ENCODE measurements at regions not wholly inside any gene's neighbourhood (a gene's known extent, or its start where the extent isn't known, plus 50 kb on each side); places are given as distances from the start of the nearest gene placed in this dataset.

- no peaks in the 10 kb centered on the region for H3K36me3 ChIP-seq (ENCODE audit: control insufficient read depth in 1 of 2, insufficient read depth in 2 of 2, low read length in 2 of 2)
- no peaks in the 10 kb centered on the region for H3K79me1 ChIP-seq (ENCODE audit: low read length)
- no peak overlapping the region for H3K4ac ChIP-seq (ENCODE audit: low read depth, low read length)
- no peak overlapping the region for H4K91ac ChIP-seq (ENCODE audit: low read depth, low read length)
- H3K4me1 ChIP-seq (ENCODE audit: control insufficient read depth in 1 of 2, insufficient read depth in 2 of 2, low read length in 2 of 2): no peaks in the 10 kb centered on the region
- H3K27me3 ChIP-seq (ENCODE audit: insufficient read depth, low read length): no peaks in the 10 kb centered on the region
- no peak overlapping the region for H2AK5ac ChIP-seq (ENCODE audit: low read length)
- no peak overlapping the region for H3K14ac ChIP-seq (ENCODE audit: low read length)
- H3K27ac ChIP-seq (ENCODE audit: low read depth, low read length): no peak overlapping the region
- H2BK12ac ChIP-seq (ENCODE audit: low read length): no peak overlapping the region
- H3K18ac ChIP-seq (ENCODE audit: low read length): no peak overlapping the region
- H4K8ac ChIP-seq (ENCODE audit: low read depth, low read length): no peak overlapping the region
- no peaks in the 10 kb centered on the region for H3K9me3 ChIP-seq (ENCODE audit: insufficient read depth, low read depth, low read length)
- no peak overlapping the region for H3K9ac ChIP-seq (ENCODE audit: low read length)
- no peak overlapping the region for H2AFZ ChIP-seq (ENCODE audit: insufficient read depth, low read length, poor library complexity)
- no peaks in the 10 kb centered on the region for H3K79me2 ChIP-seq (ENCODE audit: control insufficient read depth, insufficient read depth, low read length, poor library complexity)
- H3K4me2 ChIP-seq (ENCODE audit: low read length): no peak overlapping the region
- H3K4me3 ChIP-seq (ENCODE audit: low read depth, low read length): no peak overlapping the region
- DNase-seq: no peak
- H2BK120ac ChIP-seq (ENCODE audit: insufficient read depth, low read length, poor library complexity): no peak overlapping the region
- no CpG with 5 or more reads among the region's 4 CpGs for WGBS (ENCODE audit: extremely low coverage, insufficient coverage, insufficient read length)
- H3K23ac ChIP-seq (ENCODE audit: low read length): no peak overlapping the region
- H4K12ac ChIP-seq (ENCODE audit: low read depth, low read length): no peak overlapping the region
- H2BK5ac ChIP-seq (ENCODE audit: low read depth, low read length, poor library complexity): no peak overlapping the region
Measured at GRCh38 chr4:18463987-18464559, 442.5 kb upstream of the LCORL start.

- no peak overlapping the region for H3K9ac ChIP-seq (ENCODE audit: low read length)
- no peak overlapping the region for H2AK5ac ChIP-seq (ENCODE audit: low read length)
- H3K27me3 ChIP-seq (ENCODE audit: insufficient read depth, low read length): no peaks in the 10 kb centered on the region
- H3K4me2 ChIP-seq (ENCODE audit: low read length): no peak overlapping the region
- H3K14ac ChIP-seq (ENCODE audit: low read length): no peak overlapping the region
- no peak overlapping the region for H4K8ac ChIP-seq (ENCODE audit: low read depth, low read length)
- H2BK5ac ChIP-seq (ENCODE audit: low read depth, low read length, poor library complexity): no peak overlapping the region
- H4K12ac ChIP-seq (ENCODE audit: low read depth, low read length): no peak overlapping the region
- no peak overlapping the region for H2AFZ ChIP-seq (ENCODE audit: insufficient read depth, low read length, poor library complexity)
- H3K79me2 ChIP-seq (ENCODE audit: control insufficient read depth, insufficient read depth, low read length, poor library complexity): no peaks in the 10 kb centered on the region
- no peak overlapping the region for H3K18ac ChIP-seq (ENCODE audit: low read length)
- no peak overlapping the region for H4K91ac ChIP-seq (ENCODE audit: low read depth, low read length)
- no peaks in the 10 kb centered on the region for H3K79me1 ChIP-seq (ENCODE audit: low read length)
- no peak for DNase-seq
- no peaks in the 10 kb centered on the region for H3K9me3 ChIP-seq (ENCODE audit: insufficient read depth, low read depth, low read length)
- no peak overlapping the region for H3K4ac ChIP-seq (ENCODE audit: low read depth, low read length)
- no peak overlapping the region for H3K27ac ChIP-seq (ENCODE audit: low read depth, low read length)
- H2BK12ac ChIP-seq (ENCODE audit: low read length): no peak overlapping the region
- H3K23ac ChIP-seq (ENCODE audit: low read length): no peak overlapping the region
- WGBS (ENCODE audit: extremely low coverage, insufficient coverage, insufficient read length): no CpG with 5 or more reads among the region's 3 CpGs
- H3K4me3 ChIP-seq (ENCODE audit: low read depth, low read length): no peak overlapping the region
- H2BK120ac ChIP-seq (ENCODE audit: insufficient read depth, low read length, poor library complexity): no peak overlapping the region
- H3K36me3 ChIP-seq (ENCODE audit: control insufficient read depth in 1 of 2, insufficient read depth in 2 of 2, low read length in 2 of 2): no peaks in the 10 kb centered on the region
- no peaks in the 10 kb centered on the region for H3K4me1 ChIP-seq (ENCODE audit: control insufficient read depth in 1 of 2, insufficient read depth in 2 of 2, low read length in 2 of 2)
Measured at GRCh38 chr4:18458465-18458864, 436.9 kb upstream of the LCORL start.

DNA sequence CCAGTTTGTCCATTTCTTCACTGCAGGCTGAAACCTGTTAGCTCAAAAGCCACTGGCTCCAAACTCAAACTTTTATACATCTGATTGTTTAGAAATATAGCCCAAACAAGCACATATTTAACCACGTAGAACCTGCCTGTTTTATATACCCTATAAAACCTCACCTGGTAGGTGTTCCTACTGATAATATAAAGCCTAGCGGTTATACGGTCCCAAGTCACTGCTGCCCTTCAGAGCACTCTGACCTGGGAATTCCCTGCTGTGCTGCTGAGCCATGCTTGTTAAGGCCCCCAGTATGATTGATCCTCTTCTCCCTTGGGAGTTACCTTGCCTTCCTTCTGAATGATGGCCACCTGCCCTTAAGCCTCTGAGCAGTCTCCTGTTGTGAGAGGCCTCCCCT is 432.8 kb upstream of the LCORL start:
- no peaks in the 10 kb centered on the region for H3K9me3 ChIP-seq (ENCODE audit: insufficient read depth, low read depth, low read length)
- H3K4me3 ChIP-seq (ENCODE audit: low read depth, low read length): no peak overlapping the region
- no peak overlapping the region for H2AFZ ChIP-seq (ENCODE audit: insufficient read depth, low read length, poor library complexity)
- no peak overlapping the region for H3K9ac ChIP-seq (ENCODE audit: low read length)
- no peak overlapping the region for H3K23ac ChIP-seq (ENCODE audit: low read length)
- H3K14ac ChIP-seq (ENCODE audit: low read length): no peak overlapping the region
- H2BK12ac ChIP-seq (ENCODE audit: low read length): no peak overlapping the region
- WGBS (ENCODE audit: extremely low coverage, insufficient coverage, insufficient read length): no CpG with 5 or more reads among the region's 3 CpGs
- H4K91ac ChIP-seq (ENCODE audit: low read depth, low read length): no peak overlapping the region
- no peaks in the 10 kb centered on the region for H3K27me3 ChIP-seq (ENCODE audit: insufficient read depth, low read length)
- H3K36me3 ChIP-seq (ENCODE audit: control insufficient read depth in 1 of 2, insufficient read depth in 2 of 2, low read length in 2 of 2): no peaks in the 10 kb centered on the region
- no peak overlapping the region for H4K8ac ChIP-seq (ENCODE audit: low read depth, low read length)
- no peaks in the 10 kb centered on the region for H3K79me1 ChIP-seq (ENCODE audit: low read length)
- no peaks in the 10 kb centered on the region for H3K4me1 ChIP-seq (ENCODE audit: control insufficient read depth in 1 of 2, insufficient read depth in 2 of 2, low read length in 2 of 2)
- no peak overlapping the region for H4K12ac ChIP-seq (ENCODE audit: low read depth, low read length)
- H3K4ac ChIP-seq (ENCODE audit: low read depth, low read length): no peak overlapping the region
- no peak for DNase-seq
- no peak overlapping the region for H3K27ac ChIP-seq (ENCODE audit: low read depth, low read length)
- no peak overlapping the region for H3K18ac ChIP-seq (ENCODE audit: low read length)
- H3K79me2 ChIP-seq (ENCODE audit: control insufficient read depth, insufficient read depth, low read length, poor library complexity): no peaks in the 10 kb centered on the region
- no peak overlapping the region for H2BK5ac ChIP-seq (ENCODE audit: low read depth, low read length, poor library complexity)
- no peak overlapping the region for H3K4me2 ChIP-seq (ENCODE audit: low read length)
- H2AK5ac ChIP-seq (ENCODE audit: low read length): no peak overlapping the region
- H2BK120ac ChIP-seq (ENCODE audit: insufficient read depth, low read length, poor library complexity): no peak overlapping the region

DNA sequence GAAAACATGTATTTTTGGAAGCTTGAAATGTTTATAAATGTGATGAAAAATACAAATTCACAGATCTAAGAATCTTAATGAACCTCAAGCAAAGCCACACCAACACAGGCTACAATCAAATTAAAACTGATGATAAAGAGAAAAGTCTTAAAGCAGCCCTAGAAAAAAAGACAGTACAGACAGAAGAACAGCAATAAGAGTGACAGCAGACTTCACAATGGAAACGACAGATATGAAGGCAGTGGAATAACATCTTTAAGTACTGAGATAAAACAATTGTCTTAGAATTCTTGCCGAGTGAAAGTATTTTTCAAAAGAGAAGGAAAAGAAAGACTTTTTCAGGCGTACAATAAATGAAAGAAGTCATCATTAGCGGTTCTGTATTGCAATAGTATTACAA is 423.6 kb upstream of the LCORL start:
- no peak overlapping the region for H3K4me3 ChIP-seq (ENCODE audit: low read depth, low read length)
- H3K9me3 ChIP-seq (ENCODE audit: insufficient read depth, low read depth, low read length): no peaks in the 10 kb centered on the region
- H3K18ac ChIP-seq (ENCODE audit: low read length): no peak overlapping the region
- H3K27ac ChIP-seq (ENCODE audit: low read depth, low read length): no peak overlapping the region
- H2BK120ac ChIP-seq (ENCODE audit: insufficient read depth, low read length, poor library complexity): no peak overlapping the region
- H3K36me3 ChIP-seq (ENCODE audit: control insufficient read depth in 1 of 2, insufficient read depth in 2 of 2, low read length in 2 of 2): no peaks in the 10 kb centered on the region
- no peaks in the 10 kb centered on the region for H3K79me2 ChIP-seq (ENCODE audit: control insufficient read depth, insufficient read depth, low read length, poor library complexity)
- H3K4ac ChIP-seq (ENCODE audit: low read depth, low read length): no peak overlapping the region
- no peak overlapping the region for H2AFZ ChIP-seq (ENCODE audit: insufficient read depth, low read length, poor library complexity)
- H3K23ac ChIP-seq (ENCODE audit: low read length): no peak overlapping the region
- no peaks in the 10 kb centered on the region for H3K79me1 ChIP-seq (ENCODE audit: low read length)
- no peak overlapping the region for H3K4me2 ChIP-seq (ENCODE audit: low read length)
- no peak overlapping the region for H4K8ac ChIP-seq (ENCODE audit: low read depth, low read length)
- no peaks in the 10 kb centered on the region for H3K27me3 ChIP-seq (ENCODE audit: insufficient read depth, low read length)
- no peak overlapping the region for H3K9ac ChIP-seq (ENCODE audit: low read length)
- no peak overlapping the region for H2BK12ac ChIP-seq (ENCODE audit: low read length)
- no peak overlapping the region for H2BK5ac ChIP-seq (ENCODE audit: low read depth, low read length, poor library complexity)
- H2AK5ac ChIP-seq (ENCODE audit: low read length): no peak overlapping the region
- H3K4me1 ChIP-seq (ENCODE audit: control insufficient read depth in 1 of 2, insufficient read depth in 2 of 2, low read length in 2 of 2): no peaks in the 10 kb centered on the region
- H4K91ac ChIP-seq (ENCODE audit: low read depth, low read length): no peak overlapping the region
- no peak overlapping the region for H3K14ac ChIP-seq (ENCODE audit: low read length)
- no peak overlapping the region for H4K12ac ChIP-seq (ENCODE audit: low read depth, low read length)
- WGBS (ENCODE audit: extremely low coverage, insufficient coverage, insufficient read length): no CpG with 5 or more reads among the region's 4 CpGs
- no peak for DNase-seq
